DMS 273 (cell line): ENCODE measurements at regions not wholly inside any gene's neighbourhood (a gene's known extent, or its start where the extent isn't known, plus 50 kb on each side); places are given as distances from the start of the nearest gene placed in this dataset.

Experiments
- DNase-seq: peaks from one replicate; lab custom pipeline; 2025; ENCODE audit not compliant: unreplicated experiment; lab: John Stamatoyannopoulos, UW

- no peak for DNase-seq
These were observed 60.4 kb upstream of the GRPEL1 start for GRCh38 chr4:7128234-7128633.

GRCh38 chr4:7127576-7127975 is 59.7 kb upstream of the GRPEL1 start:
- DNase-seq: no peak

- DNase-seq: peak; percentile 49
These were observed 59.1 kb upstream of the GRPEL1 start for GRCh38 chr4:7126981-7127380.

DNA sequence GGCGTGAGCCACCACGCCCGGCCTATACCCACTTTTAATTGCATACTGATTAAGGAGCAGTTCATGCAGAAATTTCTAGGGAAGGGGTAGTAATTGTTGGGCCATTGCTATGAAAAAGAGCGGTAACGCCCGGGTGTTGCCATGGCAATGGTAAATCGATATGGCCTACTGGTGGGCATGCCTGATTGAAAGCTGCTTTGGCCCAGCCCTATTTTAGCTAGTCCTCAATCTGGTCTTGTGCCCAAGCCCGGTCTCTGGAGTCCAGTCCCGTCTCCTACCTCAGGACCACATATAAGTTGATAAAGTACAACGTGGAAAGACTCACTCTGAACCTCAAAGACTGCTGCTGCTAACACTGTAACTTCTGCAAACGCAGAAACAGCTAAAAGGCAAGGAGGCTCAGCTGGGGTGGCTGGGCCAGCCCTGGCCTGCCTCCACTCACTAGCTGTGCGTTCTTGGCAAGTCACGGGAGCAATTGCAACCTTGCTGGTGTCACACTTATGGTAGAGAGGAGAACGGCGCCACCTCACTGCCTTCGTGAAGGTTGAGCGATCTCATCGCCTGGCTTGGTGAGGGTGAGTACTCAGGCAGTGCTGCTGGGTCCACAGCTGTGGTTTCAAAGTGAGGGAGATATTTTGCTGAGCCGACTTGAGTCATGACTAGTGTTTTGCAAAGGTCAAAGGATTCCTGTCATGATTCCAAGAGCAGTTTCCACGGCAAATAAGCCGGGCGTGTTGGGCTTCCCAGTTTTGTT is 57.0 kb upstream of the GRPEL1 start:
- DNase-seq: peak; percentile 73

- no peak for DNase-seq
These were observed 54.2 kb upstream of the GRPEL1 start for GRCh38 chr4:7121866-7122653.

GRCh38 chr4:7121174-7121573 is 53.3 kb upstream of the GRPEL1 start:
- DNase-seq: no peak

DNA sequence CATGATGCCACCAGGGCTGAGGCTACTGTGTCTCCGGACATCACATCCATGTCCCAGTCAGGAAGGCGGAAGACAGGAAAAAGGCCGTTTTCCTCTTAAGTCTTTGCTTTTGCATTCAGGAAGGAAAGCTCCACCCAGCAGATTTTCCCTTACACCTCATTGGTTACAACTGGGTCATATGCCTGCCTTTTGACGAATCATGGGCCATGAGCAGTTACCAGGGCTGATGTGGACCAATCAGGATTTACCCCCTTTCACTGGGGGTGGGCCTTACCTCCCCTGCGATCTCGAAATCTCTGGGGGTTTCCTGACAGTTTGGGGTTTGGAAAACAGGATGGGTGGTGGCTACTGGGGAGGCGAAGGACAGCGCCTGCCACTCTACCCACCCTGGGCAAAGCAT is 52.5 kb upstream of the GRPEL1 start:
- peak; percentile 25 for DNase-seq

GRCh38 chr4:7118013-7118832 is 50.4 kb upstream of the GRPEL1 start:
- DNase-seq: no peak
